ENCODE measurements at regions not wholly inside any gene's neighbourhood (a gene's known extent, or its start where the extent isn't known, plus 50 kb on each side); places are given as distances from the start of the nearest gene placed in this dataset.

DNA sequence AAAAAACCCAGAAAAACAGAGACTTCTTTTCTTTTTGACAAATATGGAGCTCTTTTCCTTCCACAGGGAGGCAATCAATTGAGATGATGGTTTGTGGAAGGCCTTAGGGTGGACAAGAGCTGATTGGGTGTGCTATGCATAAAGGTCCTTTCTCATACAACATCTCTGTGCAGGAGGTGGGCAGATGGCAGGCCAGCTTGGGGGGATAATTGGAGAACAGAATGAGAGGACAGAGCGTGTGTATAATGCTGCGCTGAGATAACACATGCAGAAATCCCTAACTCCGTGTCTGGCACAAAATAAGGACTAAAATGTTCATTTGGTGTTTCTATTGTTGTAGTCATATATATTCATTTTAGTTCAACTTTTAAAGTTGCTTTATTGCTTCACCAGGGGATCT, 159.0 kb upstream of the MEF2C start:
- no peak for TF ChIP-seq POLR2A (IDR thresholded peaks at IDR 0.05)
- no peak for TF ChIP-seq POLR2AphosphoS5 (IDR thresholded peaks at IDR 0.05)
- TF ChIP-seq CTCF (IDR thresholded peaks at IDR 0.05) = no peak
